HFF-Myc (cell line): ENCODE measurements at regions not wholly inside any gene's neighbourhood (a gene's known extent, or its start where the extent isn't known, plus 50 kb on each side); places are given as distances from the start of the nearest gene placed in this dataset.

Experiments used
- DNase-seq: peaks from one replicate; pipeline ENCODE4 v3.0.0-alpha.2; 2011; ENCODE audit warnings: low read depth; ENCODE audit errors: extremely low read depth
- H3K4me3 ChIP-seq: replicated peaks from 2 replicates; pipeline ENCODE4 v1.5.1; 2011; ENCODE audit warnings: low read depth, mild to moderate bottlenecking, control low read depth, low read length
- CTCF ChIP-seq: IDR thresholded peaks from 2 replicates; pipeline ENCODE4 v1.5.1; 2012; ENCODE audit warnings: mild to moderate bottlenecking, low read depth, low read length, control low read depth; ENCODE audit errors: missing control alignments

DNA sequence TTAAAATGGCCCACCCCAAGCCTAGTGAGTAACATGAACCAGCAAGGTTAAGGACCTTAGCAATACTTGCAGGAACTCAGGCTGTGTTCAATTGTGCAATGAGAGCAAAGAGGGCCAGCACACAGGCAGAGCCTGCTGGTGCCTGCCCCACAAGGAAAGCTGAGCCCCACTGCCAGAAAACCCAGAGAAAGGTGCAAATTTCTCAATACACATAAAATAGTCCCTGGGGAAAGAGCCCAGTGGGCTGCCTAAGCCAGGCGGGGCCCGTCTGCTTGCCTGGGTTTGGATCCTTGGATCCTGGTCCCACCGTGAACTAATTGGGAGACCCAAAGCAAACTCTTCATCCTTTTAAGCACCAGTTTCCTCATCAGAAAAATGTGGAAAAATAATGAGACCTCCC is 128.5 kb upstream of the CACNA1E start:
- no peak for DNase-seq
- TF ChIP-seq CTCF: no peak

GRCh38 chr1:181356505-181357340 is 126.6 kb upstream of the CACNA1E start:
- DNase-seq: no peak
- H3K4me3 ChIP-seq: no peak overlapping the region
- TF ChIP-seq CTCF: no peak

More for the DNA sequence above, 128.5 kb upstream of the CACNA1E start:
- H3K4me3 ChIP-seq: no peak overlapping the region

GRCh38 chr1:181359012-181359411 is 124.3 kb upstream of the CACNA1E start:
- TF ChIP-seq CTCF: no peak
- H3K4me3 ChIP-seq: no peak overlapping the region
- DNase-seq: no peak

GRCh38 chr1:181364801-181365200 is 118.5 kb upstream of the CACNA1E start:
- no peak for TF ChIP-seq CTCF
- no peak for DNase-seq
- H3K4me3 ChIP-seq: no peak overlapping the region

- DNase-seq: no peak
- H3K4me3 ChIP-seq: no peak overlapping the region
- no peak for TF ChIP-seq CTCF
Observed at GRCh38 chr1:181366910-181367309, 116.4 kb upstream of the CACNA1E start.

GRCh38 chr1:181369416-181369815 is 113.9 kb upstream of the CACNA1E start:
- H3K4me3 ChIP-seq: no peak overlapping the region
- no peak for DNase-seq
- no peak for TF ChIP-seq CTCF
